DMS53 treated with DMSO at 0.1 percent for 48 hours (cell line): ENCODE measurements at regions not wholly inside any gene's neighbourhood (a gene's known extent, or its start where the extent isn't known, plus 50 kb on each side); places are given as distances from the start of the nearest gene placed in this dataset.

ENCODE experiments used
- DNase-seq: peaks from one replicate; lab custom pipeline; 2025; ENCODE audit not compliant: unreplicated experiment; lab: John Stamatoyannopoulos, UW

GRCh38 chr10:131519723-131520605, 208.4 kb upstream of the TCERG1L start:
- DNase-seq, result no peak

GRCh38 chr10:131531265-131532190, 220.0 kb upstream of the TCERG1L start:
- no peak for DNase-seq

- DNase-seq, result no peak
These were observed 220.8 kb upstream of the TCERG1L start for GRCh38 chr10:131532291-131532690.

GRCh38 chr10:131532745-131533341, 221.3 kb upstream of the TCERG1L start:
- no peak for DNase-seq

- DNase-seq, result no peak
These were observed 222.5 kb upstream of the TCERG1L start for GRCh38 chr10:131533846-131534526.

GRCh38 chr10:131534836-131535235, 223.3 kb upstream of the TCERG1L start:
- DNase-seq, result no peak

GRCh38 chr10:131536676-131537075, 225.2 kb upstream of the TCERG1L start:
- no peak for DNase-seq

- no peak for DNase-seq
These were observed 225.8 kb upstream of the TCERG1L start for GRCh38 chr10:131537281-131537680.

- no peak for DNase-seq
These were observed 233.0 kb upstream of the TCERG1L start for GRCh38 chr10:131544495-131544894.

GRCh38 chr10:131546086-131546810, 234.7 kb upstream of the TCERG1L start:
- DNase-seq, result no peak

GRCh38 chr10:131547129-131547799, 235.7 kb upstream of the TCERG1L start:
- DNase-seq, result no peak

GRCh38 chr10:131548176-131548575, 236.7 kb upstream of the TCERG1L start:
- no peak for DNase-seq

GRCh38 chr10:131549116-131549515, 237.6 kb upstream of the TCERG1L start:
- no peak for DNase-seq

- DNase-seq, result no peak
These were observed 241.6 kb upstream of the TCERG1L start for GRCh38 chr10:131553121-131553520.

- no peak for DNase-seq
These were observed 242.1 kb upstream of the TCERG1L start for GRCh38 chr10:131553581-131553980.

GRCh38 chr10:131554821-131555220, 243.3 kb upstream of the TCERG1L start:
- no peak for DNase-seq

GRCh38 chr10:131555406-131555805, 243.9 kb upstream of the TCERG1L start:
- no peak for DNase-seq

GRCh38 chr10:131556061-131556896, 244.8 kb upstream of the TCERG1L start:
- no peak for DNase-seq
